Astrocyte (in vitro differentiated cells and primary cell): ENCODE measurements at regions not wholly inside any gene's neighbourhood (a gene's known extent, or its start where the extent isn't known, plus 50 kb on each side); places are given as distances from the start of the nearest gene placed in this dataset.

ENCODE experiments used
- CTCF ChIP-seq: IDR thresholded peaks from 2 replicates; pipeline ENCODE4 v1.5.1; 2011; ENCODE audit warnings: low read depth, mild to moderate bottlenecking, inconsistent platforms, low read length, moderate library complexity; ENCODE audit not compliant: insufficient read depth
- EZH2 ChIP-seq: IDR thresholded peaks from 2 replicates; pipeline ENCODE4 v1.6.1; 2012; ENCODE audit warnings: mild to moderate bottlenecking, low read length, inconsistent platforms; ENCODE audit not compliant: insufficient read depth

- TF ChIP-seq CTCF (no peak), EZH2 (no peak)
These were observed 191.4 kb downstream of the OLFM4 start for GRCh38 chr13:53220038-53220437.
